ENCODE measurements at regions not wholly inside any gene's neighbourhood (a gene's known extent, or its start where the extent isn't known, plus 50 kb on each side); places are given as distances from the start of the nearest gene placed in this dataset.

DNA sequence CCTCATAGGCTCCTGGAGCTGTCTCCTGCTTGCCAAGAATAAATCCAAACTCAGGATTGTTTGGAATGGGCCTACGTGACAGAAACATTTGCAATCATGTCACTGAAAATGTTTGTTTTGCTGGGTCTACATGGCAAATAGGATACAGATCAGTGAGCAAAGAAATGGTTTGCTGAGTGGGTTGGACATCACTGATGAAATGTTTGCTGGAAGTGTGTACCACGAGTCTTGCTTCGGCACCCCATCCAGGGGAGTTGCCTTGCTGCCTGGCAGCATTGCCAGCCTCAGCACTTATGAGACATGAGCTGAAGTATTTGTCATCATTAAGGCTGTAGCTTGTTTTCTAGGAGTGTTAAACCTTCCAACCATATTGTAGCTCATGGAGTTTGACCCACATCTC is 213.3 kb upstream of the CFAP20DC start:
- Mint-ChIP-seq H3K4me3 (no peak overlapping the region), H3K27me3 (ENCODE audit: insufficient read depth) (peaks cover 2% of the 10 kb centered on the region), H3K27ac (no peak overlapping the region), H3K4me1 (ENCODE audit: low read depth) (no peaks in the 10 kb centered on the region), H3K36me3 (ENCODE audit: low read depth) (no peaks in the 10 kb centered on the region), H3K9me3 (peaks cover 6% of the 10 kb centered on the region; the same call in 1 of the 2 replicates)
- TF ChIP-seq, protein P1, sequence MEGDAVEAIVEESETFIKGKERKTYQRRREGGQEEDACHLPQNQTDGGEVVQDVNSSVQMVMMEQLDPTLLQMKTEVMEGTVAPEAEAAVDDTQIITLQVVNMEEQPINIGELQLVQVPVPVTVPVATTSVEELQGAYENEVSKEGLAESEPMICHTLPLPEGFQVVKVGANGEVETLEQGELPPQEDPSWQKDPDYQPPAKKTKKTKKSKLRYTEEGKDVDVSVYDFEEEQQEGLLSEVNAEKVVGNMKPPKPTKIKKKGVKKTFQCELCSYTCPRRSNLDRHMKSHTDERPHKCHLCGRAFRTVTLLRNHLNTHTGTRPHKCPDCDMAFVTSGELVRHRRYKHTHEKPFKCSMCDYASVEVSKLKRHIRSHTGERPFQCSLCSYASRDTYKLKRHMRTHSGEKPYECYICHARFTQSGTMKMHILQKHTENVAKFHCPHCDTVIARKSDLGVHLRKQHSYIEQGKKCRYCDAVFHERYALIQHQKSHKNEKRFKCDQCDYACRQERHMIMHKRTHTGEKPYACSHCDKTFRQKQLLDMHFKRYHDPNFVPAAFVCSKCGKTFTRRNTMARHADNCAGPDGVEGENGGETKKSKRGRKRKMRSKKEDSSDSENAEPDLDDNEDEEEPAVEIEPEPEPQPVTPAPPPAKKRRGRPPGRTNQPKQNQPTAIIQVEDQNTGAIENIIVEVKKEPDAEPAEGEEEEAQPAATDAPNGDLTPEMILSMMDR (IDR thresholded peaks at IDR 0.05) = no peak
- no peak for DNase-seq

DNA sequence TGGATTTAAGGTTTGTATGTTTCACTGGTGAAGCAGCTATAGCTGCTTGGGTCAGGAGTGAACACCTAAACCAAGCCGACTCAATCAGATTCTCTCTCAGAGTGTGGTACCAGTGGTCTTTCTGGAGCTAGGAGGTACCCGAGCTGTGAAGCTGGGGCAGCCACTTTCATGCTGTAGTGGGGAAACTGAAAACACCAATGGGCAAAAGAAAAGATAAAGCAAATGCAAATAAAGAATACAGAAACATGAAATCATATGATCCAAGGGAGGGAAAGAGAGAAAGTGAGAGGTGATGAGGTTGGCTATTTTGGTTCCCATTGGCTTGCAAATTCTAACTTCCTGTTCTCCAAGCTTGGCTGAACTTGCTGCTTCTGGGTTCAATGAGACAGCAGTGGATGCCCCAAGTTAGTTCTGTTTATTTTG is 212.3 kb upstream of the CFAP20DC start:
- no peaks in the 10 kb centered on the region for H3K4me1 Mint-ChIP-seq (ENCODE audit: low read depth)
- H3K27me3 Mint-ChIP-seq (ENCODE audit: insufficient read depth) = peaks cover 2% of the 10 kb centered on the region
- no peak overlapping the region for H3K4me3 Mint-ChIP-seq
- no peak for DNase-seq
- H3K9me3 Mint-ChIP-seq = peaks cover 6% of the 10 kb centered on the region; the same call in 1 of the 2 replicates
- H3K27ac Mint-ChIP-seq = no peak overlapping the region
- H3K36me3 Mint-ChIP-seq (ENCODE audit: low read depth) = no peaks in the 10 kb centered on the region
- TF ChIP-seq, protein P1 (IDR thresholded peaks at IDR 0.05) = no peak

DNA sequence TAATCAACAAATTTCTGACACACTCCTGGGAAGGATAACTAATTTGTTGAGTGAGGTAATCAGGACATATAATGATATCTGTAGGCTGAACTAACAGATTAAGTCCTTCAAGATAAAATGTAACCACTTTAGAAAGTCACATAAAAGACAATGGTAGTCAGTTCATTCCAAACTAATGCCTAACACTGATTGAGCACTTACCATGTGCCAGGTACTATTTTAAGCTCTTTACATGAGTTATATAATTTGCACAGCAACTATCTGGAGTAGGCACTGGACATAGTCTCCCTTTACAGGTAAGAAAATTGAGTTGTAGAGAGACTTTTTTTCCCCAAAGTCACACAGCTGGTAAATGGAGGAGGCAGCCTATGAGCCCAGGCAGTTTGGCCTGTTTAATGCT is 211.2 kb upstream of the CFAP20DC start:
- no peaks in the 10 kb centered on the region for H3K36me3 Mint-ChIP-seq (ENCODE audit: low read depth)
- H3K9me3 Mint-ChIP-seq = peaks cover 6% of the 10 kb centered on the region; the same call in 1 of the 2 replicates
- H3K27ac Mint-ChIP-seq = no peak overlapping the region
- no peak overlapping the region for H3K4me3 Mint-ChIP-seq
- peaks cover 2% of the 10 kb centered on the region for H3K27me3 Mint-ChIP-seq (ENCODE audit: insufficient read depth)
- TF ChIP-seq, protein P1 (IDR thresholded peaks at IDR 0.05) = no peak
- no peak for DNase-seq
- H3K4me1 Mint-ChIP-seq (ENCODE audit: low read depth) = no peaks in the 10 kb centered on the region

DNA sequence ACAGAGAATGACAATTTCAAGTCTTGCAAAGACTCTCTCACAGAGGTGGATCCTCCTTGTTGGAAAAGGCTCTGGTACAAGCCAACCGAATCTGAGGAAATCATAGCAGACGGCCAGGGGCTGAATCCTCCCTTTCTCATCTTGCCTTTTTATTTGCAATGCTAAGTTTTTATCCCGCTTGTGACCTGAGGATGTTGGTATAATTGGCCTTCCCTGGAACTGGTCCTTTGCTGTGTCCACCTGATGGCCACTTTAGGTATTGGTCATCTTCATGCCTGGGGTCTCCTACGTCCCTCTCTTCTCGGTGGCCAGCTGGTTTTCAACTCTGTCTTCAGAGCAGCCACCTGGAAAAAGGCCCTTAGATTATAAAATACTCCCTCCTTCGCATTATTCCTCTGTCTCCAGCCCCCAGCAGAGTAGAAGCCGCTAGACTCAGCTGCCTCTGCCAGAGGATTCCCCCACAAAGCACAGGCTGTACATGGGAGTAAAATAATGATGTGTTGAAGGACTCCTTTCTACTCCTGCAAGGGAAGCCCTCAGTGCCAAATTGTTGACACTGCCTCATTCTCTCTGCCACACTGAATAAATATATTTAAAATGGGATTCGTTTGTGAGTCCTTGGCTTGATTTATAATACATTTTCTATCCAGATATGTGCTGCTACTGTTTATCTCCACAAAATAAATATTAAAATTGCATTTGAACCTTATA is 208.9 kb upstream of the CFAP20DC start:
- DNase-seq = no peak
- Mint-ChIP-seq H3K27me3 (ENCODE audit: insufficient read depth) (no peaks in the 10 kb centered on the region), H3K36me3 (ENCODE audit: low read depth) (no peaks in the 10 kb centered on the region), H3K27ac (no peak overlapping the region), H3K9me3 (no peaks in the 10 kb centered on the region), H3K4me3 (no peak overlapping the region), H3K4me1 (ENCODE audit: low read depth) (no peaks in the 10 kb centered on the region)
- TF ChIP-seq, protein P1 (IDR thresholded peaks at IDR 0.05) = no peak

DNA sequence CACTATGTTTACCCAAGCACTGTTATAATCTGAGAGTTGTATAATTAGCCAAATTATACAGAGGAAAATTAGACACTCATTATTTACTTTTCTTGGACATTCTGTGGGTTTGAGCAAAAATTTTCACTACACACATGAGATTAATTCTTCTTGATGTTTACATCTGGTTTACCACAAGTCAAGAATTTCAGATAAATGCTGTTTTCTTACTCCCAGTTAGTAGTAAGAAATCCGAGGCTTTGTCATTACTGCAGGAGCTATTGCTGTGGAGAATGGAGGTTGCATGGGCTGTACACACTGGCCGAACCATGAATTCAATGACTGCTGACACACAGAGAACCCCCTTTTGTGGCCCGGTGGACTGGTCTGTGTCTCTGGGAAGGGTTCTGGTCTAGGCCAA is 207.7 kb upstream of the CFAP20DC start:
- TF ChIP-seq, protein P1 (IDR thresholded peaks at IDR 0.05) = no peak
- Mint-ChIP-seq H3K27ac (no peak overlapping the region), H3K9me3 (no peaks in the 10 kb centered on the region), H3K36me3 (ENCODE audit: low read depth) (no peaks in the 10 kb centered on the region), H3K27me3 (ENCODE audit: insufficient read depth) (no peaks in the 10 kb centered on the region), H3K4me3 (no peak overlapping the region), H3K4me1 (ENCODE audit: low read depth) (no peaks in the 10 kb centered on the region)
- no peak for DNase-seq
